HEK293 (cell line): ENCODE measurements at regions not wholly inside any gene's neighbourhood (a gene's known extent, or its start where the extent isn't known, plus 50 kb on each side); places are given as distances from the start of the nearest gene placed in this dataset.

ENCODE experiments used
- CTCF ChIA-PET: fragments of 350-600 bp; formaldehyde crosslinking; extraction: SDS; loops from one replicate; lab custom pipeline; 2021; ENCODE audit warnings: antibody characterized with exemption; lab: Yijun Ruan, JAX
- POLR2A ChIA-PET: fragments of 300-600 bp; formaldehyde crosslinking; extraction: SDS; loops from one replicate; lab custom pipeline; 2020; ENCODE audit warnings: antibody characterized with exemption, inconsistent platforms; lab: Yijun Ruan, JAX
- H3K27ac ChIP-seq: fragments of 200-500 bp; sonication (Bioruptor generic); 2 replicates; pipeline ENCODE4 v1.5.1; 2014; ENCODE audit warnings: low read depth, low read length, control low read depth, inconsistent platforms; ENCODE audit errors: extremely low read depth
- H3K36me3 ChIP-seq, 2 experiments: fragments of 200-500 bp in 1 of 2; sonication (Bioruptor generic) in 1 of 2; 1 replicate in 1 of 2; 2 replicates in 1 of 2; pipeline ENCODE4 v1.5.1; 2014 to 2017; ENCODE audit warnings: inconsistent platforms in 2 of 2, low read length in 2 of 2; ENCODE audit not compliant: control insufficient read depth in 2 of 2, insufficient read depth in 1 of 2
- H3K4me1 ChIP-seq: fragments of 200-500 bp; sonication (Bioruptor generic); 2 replicates; pipeline ENCODE4 v1.5.1; 2014; ENCODE audit warnings: mild to moderate bottlenecking, low read length, inconsistent platforms; ENCODE audit not compliant: control insufficient read depth, insufficient read depth
- H3K4me3 ChIP-seq: 2 replicates; pipeline ENCODE4 v1.5.1; 2011; ENCODE audit warnings: low read depth, mild to moderate bottlenecking, control low read depth, low read length, moderate library complexity
- H3K9me3 ChIP-seq: fragments of 200-500 bp; sonication (Bioruptor generic); 2 replicates; pipeline ENCODE4 v1.5.1; 2014; ENCODE audit warnings: low read depth, low read length, inconsistent platforms; ENCODE audit not compliant: control insufficient read depth, insufficient read depth
- GFI1B ChIP-seq: fragments of 450-650 bp; formaldehyde crosslinking; IDR thresholded peaks from 2 replicates; pipeline ENCODE4 v1.5.1; 2016; ENCODE audit warnings: missing biosample characterization, missing genetic modification characterization
- HOXC10 ChIP-seq: sonication (generic); formaldehyde crosslinking; IDR thresholded peaks from 2 replicates; pipeline ENCODE4 v1.8.1; 2023; ENCODE audit warnings: mild to moderate bottlenecking, missing genetic modification reagents
- INSM2 ChIP-seq: fragments of 450-650 bp; formaldehyde crosslinking; IDR thresholded peaks from 2 replicates; pipeline ENCODE4 v1.5.1; 2016; ENCODE audit warnings: missing biosample characterization, missing genetic modification characterization
- MEIS1 ChIP-seq: sonication (generic); formaldehyde crosslinking; IDR thresholded peaks from 2 replicates; pipeline ENCODE4 v1.8.1; 2022; ENCODE audit warnings: missing genetic modification reagents, mild to moderate bottlenecking, borderline replicate concordance
- SALL2 ChIP-seq: fragments of 450-650 bp; formaldehyde crosslinking; IDR thresholded peaks from 2 replicates; pipeline ENCODE4 v1.5.0; 2017; ENCODE audit warnings: missing biosample characterization, mild to moderate bottlenecking, missing genetic modification characterization, borderline replicate concordance
- TCF7L2 ChIP-seq: IDR thresholded peaks from 2 replicates; pipeline ENCODE4 v1.6.1; 2011; ENCODE audit warnings: low read depth, mild to moderate bottlenecking, inconsistent platforms, low read length, moderate library complexity, borderline replicate concordance
- TSHZ1 ChIP-seq: fragments of 450-650 bp; formaldehyde crosslinking; IDR thresholded peaks from 2 replicates; pipeline ENCODE4 v1.5.1; 2016; ENCODE audit warnings: missing biosample characterization, missing genetic modification characterization, borderline replicate concordance
- WT1 ChIP-seq: fragments of 450-650 bp; formaldehyde crosslinking; IDR thresholded peaks from 2 replicates; pipeline ENCODE4 v1.5.1; 2016; ENCODE audit warnings: missing biosample characterization, missing genetic modification characterization
- YY1 ChIP-seq: fragments of 450-650 bp; formaldehyde crosslinking; IDR thresholded peaks from 2 replicates; pipeline ENCODE4 v1.5.1; 2018; ENCODE audit warnings: missing biosample characterization, missing genetic modification characterization
- ZNF112 ChIP-seq: fragments of 450-650 bp; formaldehyde crosslinking; IDR thresholded peaks from 2 replicates; pipeline ENCODE4 v1.5.0; 2017; ENCODE audit warnings: missing biosample characterization, missing genetic modification characterization
- ZNF146 ChIP-seq: fragments of 450-650 bp; formaldehyde crosslinking; IDR thresholded peaks from 2 replicates; pipeline ENCODE4 v1.5.1; 2016; ENCODE audit warnings: missing biosample characterization, missing genetic modification characterization
- ZNF169 ChIP-seq: fragments of 450-650 bp; formaldehyde crosslinking; IDR thresholded peaks from 2 replicates; pipeline ENCODE4 v1.5.1; 2016; ENCODE audit warnings: missing biosample characterization, missing genetic modification characterization
- ZNF211 ChIP-seq: fragments of 450-650 bp; formaldehyde crosslinking; IDR thresholded peaks from 2 replicates; pipeline ENCODE4 v1.5.1; 2016; ENCODE audit warnings: low read depth, missing biosample characterization, missing genetic modification characterization
- ZNF48 ChIP-seq: fragments of 450-650 bp; formaldehyde crosslinking; IDR thresholded peaks from 2 replicates; pipeline ENCODE4 v1.5.1; 2016; ENCODE audit warnings: missing biosample characterization, missing genetic modification characterization
- ZNF501 ChIP-seq: fragments of 450-650 bp; formaldehyde crosslinking; IDR thresholded peaks from 2 replicates; pipeline ENCODE4 v1.5.1; 2016; ENCODE audit warnings: missing biosample characterization, missing genetic modification characterization
- ZNF530 ChIP-seq: fragments of 450-650 bp; formaldehyde crosslinking; IDR thresholded peaks from 2 replicates; pipeline ENCODE4 v1.5.1; 2016; ENCODE audit warnings: low read depth, missing biosample characterization, missing genetic modification characterization
- ZNF549 ChIP-seq: fragments of 450-650 bp; IDR thresholded peaks from 2 replicates; pipeline ENCODE4 v1.5.1; 2018; ENCODE audit warnings: missing biosample characterization, missing genetic modification characterization, mild to moderate bottlenecking, inconsistent platforms, moderate library complexity
- ZNF560 ChIP-seq: fragments of 450-650 bp; formaldehyde crosslinking; IDR thresholded peaks from 2 replicates; pipeline ENCODE4 v1.5.1; 2017; ENCODE audit warnings: missing biosample characterization, missing genetic modification characterization, borderline replicate concordance
- ZNF785 ChIP-seq: fragments of 450-650 bp; formaldehyde crosslinking; IDR thresholded peaks from 2 replicates; pipeline ENCODE4 v1.5.1; 2016; ENCODE audit warnings: missing biosample characterization, missing genetic modification characterization
- TF ChIP-seq, protein P1 (sequence below): fragments of 450-650 bp; formaldehyde crosslinking; IDR thresholded peaks from 2 replicates; pipeline ENCODE4 v1.5.1; 2016; ENCODE audit warnings: missing biosample characterization, missing genetic modification characterization
- TF ChIP-seq, protein P2 (sequence below): fragments of 450-650 bp; formaldehyde crosslinking; optimal IDR thresholded peaks from 2 replicates; pipeline ENCODE3; 2016; ENCODE audit warnings: missing biosample characterization, mild to moderate bottlenecking, missing genetic modification characterization

DNA sequence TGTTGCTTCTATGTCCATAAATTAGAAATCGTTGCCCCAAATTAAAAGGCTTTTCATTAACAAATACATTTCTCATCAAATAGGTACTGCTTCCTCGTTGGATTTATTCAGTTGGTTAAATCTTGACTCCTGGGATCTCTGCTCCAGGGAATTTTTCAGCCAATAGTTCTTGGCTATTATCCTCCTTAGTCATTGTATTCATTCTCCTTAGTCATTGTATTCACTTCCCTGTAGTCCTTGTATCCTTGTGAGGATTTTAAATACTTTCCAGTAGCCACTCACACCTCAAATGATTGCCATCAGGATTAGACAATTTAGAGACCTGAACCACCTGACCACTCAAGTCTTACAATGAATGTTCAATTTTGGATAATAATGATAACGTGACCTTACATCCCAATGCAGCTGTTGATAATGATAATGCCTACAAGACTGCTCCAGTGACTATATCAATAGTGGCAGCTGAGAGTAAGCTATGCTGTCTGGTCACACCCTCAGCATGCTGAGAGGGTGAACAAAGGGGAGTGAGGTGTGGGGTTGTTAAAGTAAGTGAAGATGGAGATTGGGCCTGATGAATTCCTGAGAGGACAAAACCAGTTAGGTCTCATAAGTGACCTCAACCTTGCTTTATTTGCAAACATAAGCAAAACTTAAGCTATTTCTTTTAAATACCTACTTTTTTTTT, 193.7 kb upstream of the RTL1 start (continued):
- no peak for TF ChIP-seq TSHZ1 (tag by site-specific recombination)

GRCh38 chr14:101098177-101098576, 194.7 kb upstream of the RTL1 start:
- H3K9me3 ChIP-seq, result no peaks in the 10 kb centered on the region; the same call in 1 of the 2 replicates
- H3K4me1 ChIP-seq, result no peaks in the 10 kb centered on the region
- no peaks in the 10 kb centered on the region for H3K36me3 ChIP-seq
- CTCF ChIA-PET, result no interaction called here
- H3K27ac ChIP-seq, result no peak overlapping the region
- POLR2A ChIA-PET, result no interaction called here
- H3K4me3 ChIP-seq, result no peak overlapping the region
- TF ChIP-seq ZNF146 (tag by site-specific recombination) (no peak), YY1 (tag by site-specific recombination) (no peak), GFI1B (no peak), ZNF549 (tag by site-specific recombination) (no peak), HOXC10 (CRISPR knock-in tag) (no peak), ZNF560 (no peak)

DNA sequence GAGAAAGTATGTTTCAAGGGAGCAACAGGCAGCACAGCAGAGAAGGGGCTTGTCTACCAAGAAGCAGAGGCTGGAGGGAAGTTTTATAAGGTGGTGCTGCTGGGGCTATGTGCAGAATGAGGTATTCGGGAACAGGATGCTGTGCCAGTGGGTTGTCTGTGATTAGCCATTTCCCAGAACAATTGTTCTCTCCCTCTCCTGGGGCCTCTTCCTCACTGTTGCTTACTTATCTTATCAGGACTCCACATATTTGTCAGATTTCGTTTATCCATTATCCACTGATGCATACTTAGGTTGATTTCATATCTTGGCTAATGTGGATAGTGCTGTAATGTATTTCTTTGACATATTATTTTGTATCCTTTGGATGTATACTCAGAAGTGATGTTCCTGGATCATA, 195.1 kb upstream of the RTL1 start:
- H3K4me1 ChIP-seq, result no peaks in the 10 kb centered on the region
- CTCF ChIA-PET, result interaction anchor here (0.6 kb wide), 1 partner anchor 258 kb away, joined by 4 read pairs; no protein-coding TSS in a partner anchor
- TF ChIP-seq ZNF501 (tag by site-specific recombination) (no peak), ZNF530 (tag by site-specific recombination) (no peak), ZNF112 (no peak), ZNF48 (tag by site-specific recombination) (no peak), MEIS1 (CRISPR knock-in tag) (no peak), WT1 (tag by site-specific recombination) (no peak), ZNF211 (tag by site-specific recombination) (no peak), ZNF785 (tag by site-specific recombination) (no peak), TCF7L2 (no peak)
- POLR2A ChIA-PET, result no interaction called here
- no peak overlapping the region for H3K4me3 ChIP-seq
- H3K9me3 ChIP-seq, result no peaks in the 10 kb centered on the region; the same call in 1 of the 2 replicates
- no peak overlapping the region for H3K27ac ChIP-seq
- no peaks in the 10 kb centered on the region for H3K36me3 ChIP-seq

DNA sequence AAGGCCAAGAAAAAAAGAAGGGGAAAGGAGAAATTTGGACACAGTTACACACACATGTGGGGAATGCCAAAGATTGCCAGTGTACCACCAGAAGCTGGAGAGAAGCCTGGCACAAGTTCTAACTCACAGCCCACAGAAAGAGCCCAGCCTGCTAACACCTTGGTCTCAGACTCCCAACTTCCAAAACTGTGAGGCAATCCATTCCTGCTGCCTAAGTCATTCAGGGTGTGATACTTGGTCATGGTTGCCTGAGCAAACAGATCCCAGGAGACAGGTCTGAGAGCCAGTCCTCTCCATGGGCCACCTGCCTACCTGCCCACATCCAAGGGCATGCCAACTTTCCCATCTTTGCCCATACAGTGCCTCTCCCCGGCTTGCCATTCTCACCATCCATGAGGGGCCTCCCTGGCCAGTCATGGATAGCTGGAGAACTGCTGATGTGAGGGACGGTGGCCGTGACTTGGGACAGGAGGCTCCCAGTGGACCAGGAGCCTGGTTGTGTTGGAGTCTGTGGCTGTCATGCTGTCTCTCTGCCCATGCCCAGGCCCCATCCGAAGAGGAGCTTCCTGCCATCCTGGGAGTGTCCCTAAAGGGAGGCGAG, 198.0 kb upstream of the RTL1 start:
- ChIA-PET CTCF (no interaction called here), POLR2A (no interaction called here)
- TF ChIP-seq SALL2 (no peak), INSM2 (tag by site-specific recombination) (no peak), ZNF169 (no peak)
- TF ChIP-seq, protein P1, sequence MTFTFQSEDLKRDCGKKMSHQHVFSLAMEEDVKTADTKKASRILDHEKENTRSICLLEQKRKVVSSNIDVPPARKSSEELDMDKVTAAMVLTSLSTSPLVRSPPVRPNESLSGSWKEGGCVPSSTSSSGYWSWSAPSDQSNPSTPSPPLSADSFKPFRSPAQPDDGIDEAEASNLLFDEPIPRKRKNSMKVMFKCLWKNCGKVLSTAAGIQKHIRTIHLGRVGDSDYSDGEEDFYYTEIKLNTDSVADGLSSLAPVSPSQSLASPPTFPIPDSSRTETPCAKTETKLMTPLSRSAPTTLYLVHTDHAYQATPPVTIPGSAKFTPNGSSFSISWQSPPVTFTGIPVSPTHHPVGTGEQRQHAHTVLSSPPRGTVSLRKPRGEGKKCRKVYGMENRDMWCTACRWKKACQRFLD, result no peak
- TF ChIP-seq, protein P2, sequence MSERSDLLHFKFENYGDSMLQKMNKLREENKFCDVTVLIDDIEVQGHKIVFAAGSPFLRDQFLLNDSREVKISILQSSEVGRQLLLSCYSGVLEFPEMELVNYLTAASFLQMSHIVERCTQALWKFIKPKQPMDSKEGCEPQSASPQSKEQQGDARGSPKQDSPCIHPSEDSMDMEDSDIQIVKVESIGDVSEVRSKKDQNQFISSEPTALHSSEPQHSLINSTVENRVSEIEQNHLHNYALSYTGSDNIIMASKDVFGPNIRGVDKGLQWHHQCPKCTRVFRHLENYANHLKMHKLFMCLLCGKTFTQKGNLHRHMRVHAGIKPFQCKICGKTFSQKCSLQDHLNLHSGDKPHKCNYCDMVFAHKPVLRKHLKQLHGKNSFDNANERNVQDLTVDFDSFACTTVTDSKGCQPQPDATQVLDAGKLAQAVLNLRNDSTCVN (tag by site-specific recombination), result no peak
- Histone ChIP-seq H3K27ac (no peak overlapping the region), H3K9me3 (no peaks in the 10 kb centered on the region; the same call in 1 of the 2 replicates), H3K4me3 (no peak overlapping the region), H3K36me3 (no peaks in the 10 kb centered on the region), H3K4me1 (no peaks in the 10 kb centered on the region)
